Breast epithelium (tissue), 4 donors: ENCODE measurements at regions not wholly inside any gene's neighbourhood (a gene's known extent, or its start where the extent isn't known, plus 50 kb on each side); places are given as distances from the start of the nearest gene placed in this dataset.

Source experiments
- DNase-seq, 2 donors: peaks; one replicate each; pipeline ENCODE4 v3.0.0-alpha.2; 2019; ENCODE audit warnings: low spot score in 2 of 2
- H3K27ac ChIP-seq, 2 donors: fragments of 200-600 bp; sonication (generic) in 1 of 2; one replicate each; pipeline ENCODE4 v1.5.1; 2016 to 2019; ENCODE audit warnings: mild to moderate bottlenecking in 1 of 2
- H3K27me3 ChIP-seq, 2 donors: fragments of 200-600 bp; sonication (generic) in 1 of 2; one replicate each; pipeline versions ENCODE4 v1.5.1 to v1.6.0; 2017 to 2019; ENCODE audit warnings: control low read depth in 1 of 2, mild to moderate bottlenecking in 1 of 2
- H3K36me3 ChIP-seq: fragments of 200-600 bp; one replicate; pipeline ENCODE4 v1.5.1; 2019
- H3K4me1 ChIP-seq, 2 donors: fragments of 200-600 bp; sonication (generic); one replicate each; pipeline ENCODE4 v1.5.1; 2016 to 2019; ENCODE audit warnings: control low read depth in 1 of 2
- H3K4me3 ChIP-seq, 3 donors: fragments of 200-600 bp; sonication (generic); 1 replicate in 2 of 3; 2 replicates in 1 of 3; pipeline ENCODE4 v1.5.1; 2016 to 2019; ENCODE audit warnings: mild to moderate bottlenecking in 3 of 3, moderate library complexity in 2 of 3
- H3K9me3 ChIP-seq, 2 donors: fragments of 200-600 bp; sonication (generic) in 1 of 2; one replicate each; pipeline ENCODE4 v1.5.1; 2016 to 2019; ENCODE audit warnings: control low read depth in 1 of 2
- POLR2A ChIP-seq: fragments of 450-650 bp; IDR thresholded peaks from one replicate; pipeline ENCODE4 v1.6.1; 2016; ENCODE audit warnings: antibody characterized with exemption, mild to moderate bottlenecking, moderate library complexity
- POLR2AphosphoS5 ChIP-seq, 3 donors: sonication (generic); formaldehyde crosslinking; IDR thresholded peaks; one replicate each; pipeline ENCODE4 v1.6.1; 2017; ENCODE audit warnings: antibody characterized with exemption in 3 of 3
- intact Hi-C: fragments of 100-400 bp; cut with DNase I; formaldehyde crosslinking; loops from one replicate; pipeline ENCODE4 v1.15.1; 2023; ENCODE audit warnings: low total_unique reads
- TF ChIP-seq, protein P1 (sequence below), 3 donors: fragments of 450-650 bp; IDR thresholded peaks; one replicate each; pipeline ENCODE4 v1.5.1; 2016 to 2017; ENCODE audit warnings: antibody characterized with exemption in 3 of 3, mild to moderate bottlenecking in 3 of 3, moderate library complexity in 3 of 3

DNA sequence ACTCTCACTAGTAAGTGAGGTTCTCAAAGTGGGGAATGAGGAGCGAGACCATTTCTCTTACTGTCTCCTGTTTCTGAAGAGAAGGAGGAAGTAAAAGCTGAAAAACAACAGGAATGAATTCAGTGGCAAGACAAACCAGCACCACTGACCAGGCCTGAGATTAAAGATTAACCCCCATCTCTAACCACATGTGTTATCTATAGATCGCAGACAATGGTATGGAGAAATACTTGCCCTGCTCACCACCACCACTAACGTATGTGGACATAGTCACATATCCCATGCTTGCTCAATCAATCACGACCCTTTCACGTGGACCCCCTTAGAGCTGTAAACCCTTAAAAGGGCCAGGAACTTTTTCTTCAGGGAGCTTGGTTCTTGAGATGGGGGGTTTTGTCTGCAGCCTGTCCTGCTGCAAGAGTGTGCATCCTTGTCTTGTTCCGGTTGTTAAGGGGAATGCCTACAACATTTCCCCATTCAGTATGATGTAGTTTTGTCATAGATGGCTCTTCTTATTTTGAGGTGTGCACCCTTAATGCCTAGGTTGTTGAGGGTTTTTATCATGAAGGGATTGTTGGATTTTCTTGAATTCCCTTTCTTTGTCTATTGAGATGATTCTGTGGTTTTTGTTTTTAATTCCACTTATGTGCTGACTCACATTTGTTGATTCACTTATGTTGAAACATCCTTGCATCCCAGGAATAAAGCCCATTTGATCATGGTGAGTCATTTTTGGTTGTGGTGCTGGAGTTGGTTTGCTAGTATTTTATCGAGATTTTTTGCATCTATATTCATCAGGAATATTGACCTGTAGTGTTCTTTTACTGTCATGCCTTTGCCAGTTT, 698.8 kb upstream of the LMO3 start:
- no peak overlapping the region for H3K27ac ChIP-seq
- no peaks in the 10 kb centered on the region for H3K36me3 ChIP-seq
- intact Hi-C loops: no loop called here
- no peak for DNase-seq
- no peaks in the 10 kb centered on the region for H3K4me1 ChIP-seq
- H3K27me3 ChIP-seq: no peaks in the 10 kb centered on the region
- H3K4me3 ChIP-seq: no peak overlapping the region
- peaks cover 8 to 25% of the 10 kb centered on the region in 2 donors for H3K9me3 ChIP-seq
- no peak for TF ChIP-seq POLR2AphosphoS5 (IDR thresholded peaks at IDR 0.05)
- TF ChIP-seq POLR2A: no peak

DNA sequence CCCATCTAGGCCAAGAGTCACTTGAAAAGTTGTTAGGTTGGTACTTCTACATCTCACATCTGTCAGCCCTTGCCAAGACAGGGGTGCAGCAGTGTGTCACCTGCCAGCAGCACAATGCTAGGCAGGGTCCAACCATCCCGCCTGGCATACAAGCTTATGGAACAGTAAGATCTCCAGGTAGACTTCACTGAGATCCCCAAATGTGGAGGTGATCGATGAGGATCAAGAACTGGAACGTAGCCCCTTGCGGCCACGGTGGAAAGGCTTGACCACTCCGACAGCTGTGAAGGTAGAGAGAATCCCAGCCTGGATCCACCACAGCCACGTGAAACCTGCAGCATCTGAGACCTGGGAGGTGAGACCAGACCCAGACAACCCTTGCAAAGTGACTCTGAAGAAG, 696.0 kb upstream of the LMO3 start:
- Histone ChIP-seq H3K27ac (no peak overlapping the region), H3K27me3 (no peaks in the 10 kb centered on the region), H3K4me1 (no peaks in the 10 kb centered on the region), H3K36me3 (no peaks in the 10 kb centered on the region), H3K4me3 (no peak overlapping the region), H3K9me3 (peaks cover 8 to 31% of the 10 kb centered on the region in 2 donors)
- no peak for TF ChIP-seq POLR2AphosphoS5 (IDR thresholded peaks at IDR 0.05)
- no peak for TF ChIP-seq POLR2A
- TF ChIP-seq, protein P1, sequence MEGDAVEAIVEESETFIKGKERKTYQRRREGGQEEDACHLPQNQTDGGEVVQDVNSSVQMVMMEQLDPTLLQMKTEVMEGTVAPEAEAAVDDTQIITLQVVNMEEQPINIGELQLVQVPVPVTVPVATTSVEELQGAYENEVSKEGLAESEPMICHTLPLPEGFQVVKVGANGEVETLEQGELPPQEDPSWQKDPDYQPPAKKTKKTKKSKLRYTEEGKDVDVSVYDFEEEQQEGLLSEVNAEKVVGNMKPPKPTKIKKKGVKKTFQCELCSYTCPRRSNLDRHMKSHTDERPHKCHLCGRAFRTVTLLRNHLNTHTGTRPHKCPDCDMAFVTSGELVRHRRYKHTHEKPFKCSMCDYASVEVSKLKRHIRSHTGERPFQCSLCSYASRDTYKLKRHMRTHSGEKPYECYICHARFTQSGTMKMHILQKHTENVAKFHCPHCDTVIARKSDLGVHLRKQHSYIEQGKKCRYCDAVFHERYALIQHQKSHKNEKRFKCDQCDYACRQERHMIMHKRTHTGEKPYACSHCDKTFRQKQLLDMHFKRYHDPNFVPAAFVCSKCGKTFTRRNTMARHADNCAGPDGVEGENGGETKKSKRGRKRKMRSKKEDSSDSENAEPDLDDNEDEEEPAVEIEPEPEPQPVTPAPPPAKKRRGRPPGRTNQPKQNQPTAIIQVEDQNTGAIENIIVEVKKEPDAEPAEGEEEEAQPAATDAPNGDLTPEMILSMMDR (IDR thresholded peaks at IDR 0.05): no peak
- DNase-seq: no peak
- intact Hi-C loops: no loop called here

DNA sequence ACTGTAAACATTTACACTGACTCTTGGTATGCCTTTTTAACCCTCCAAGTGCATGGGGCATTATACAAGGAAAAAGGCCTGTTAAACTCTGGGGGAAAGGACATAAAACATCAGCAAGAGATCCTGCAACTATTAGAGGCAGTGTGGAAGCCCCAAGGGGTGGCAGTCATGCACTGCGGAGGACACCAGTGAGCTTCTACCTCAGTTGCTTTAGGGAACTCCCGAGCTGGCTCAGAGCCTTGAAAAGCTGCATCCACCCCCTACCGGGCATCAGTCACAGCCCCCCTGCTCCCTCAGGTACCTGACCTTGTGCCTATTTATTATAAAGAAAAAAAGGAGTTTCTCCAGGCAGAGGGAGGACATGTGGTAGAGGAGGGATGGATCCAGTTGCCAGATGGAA, 695.6 kb upstream of the LMO3 start:
- H3K9me3 ChIP-seq: peaks cover 8 to 35% of the 10 kb centered on the region in 2 donors
- TF ChIP-seq, protein P1 (IDR thresholded peaks at IDR 0.05): no peak
- TF ChIP-seq POLR2AphosphoS5 (IDR thresholded peaks at IDR 0.05) (no peak), POLR2A (no peak)
- H3K27ac ChIP-seq: no peak overlapping the region
- H3K4me1 ChIP-seq: no peaks in the 10 kb centered on the region
- H3K4me3 ChIP-seq: no peak overlapping the region
- H3K27me3 ChIP-seq: no peaks in the 10 kb centered on the region
- intact Hi-C loops: no loop called here
- H3K36me3 ChIP-seq: no peaks in the 10 kb centered on the region
- DNase-seq: no peak

DNA sequence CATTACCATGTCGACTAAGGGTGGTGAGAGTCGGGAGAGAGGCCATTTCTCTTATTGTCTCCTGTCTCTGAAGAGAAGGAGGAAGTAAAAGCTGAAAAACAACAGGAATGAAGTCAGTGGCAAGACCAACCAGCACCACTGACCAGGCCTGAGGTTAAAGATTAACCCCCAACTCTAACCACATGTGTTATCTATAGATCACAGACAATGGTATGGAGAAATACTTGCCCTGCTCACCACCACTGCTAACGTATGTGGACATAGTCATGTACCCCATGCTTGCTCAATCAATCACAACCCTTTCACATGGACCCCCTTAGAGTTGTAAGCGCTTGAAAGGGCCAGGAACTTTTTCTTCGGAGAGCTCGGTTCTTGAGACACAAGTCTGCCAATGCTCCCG, 690.9 kb upstream of the LMO3 start:
- no peaks in the 10 kb centered on the region for H3K27me3 ChIP-seq
- TF ChIP-seq POLR2A (no peak), POLR2AphosphoS5 (IDR thresholded peaks at IDR 0.05) (no peak)
- TF ChIP-seq, protein P1 (IDR thresholded peaks at IDR 0.05): no peak
- DNase-seq: no peak
- no peak overlapping the region for H3K27ac ChIP-seq
- intact Hi-C loops: no loop called here
- H3K4me1 ChIP-seq: no peaks in the 10 kb centered on the region
- H3K36me3 ChIP-seq: no peaks in the 10 kb centered on the region
- peaks cover 0 to 10% of the 10 kb centered on the region in 2 donors for H3K9me3 ChIP-seq
- no peak overlapping the region for H3K4me3 ChIP-seq

DNA sequence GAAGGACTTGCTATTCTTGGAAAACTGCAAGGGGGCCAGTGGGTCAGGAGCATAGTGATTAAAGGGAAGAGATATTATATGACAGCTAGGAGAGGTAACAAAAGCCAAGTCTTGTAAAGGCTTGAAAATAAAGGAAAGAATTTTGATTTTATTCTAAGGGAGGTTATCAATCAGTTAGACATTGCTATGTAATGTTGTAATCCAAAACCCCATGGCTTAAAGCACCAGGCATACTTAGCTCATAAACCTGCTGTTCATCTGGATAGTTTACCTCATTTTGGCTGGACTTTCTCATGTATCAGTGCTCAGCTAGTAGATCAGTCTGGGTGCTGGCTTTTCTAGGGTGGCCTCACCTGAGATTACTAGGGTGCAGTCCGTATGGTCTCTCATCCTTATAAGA, 680.9 kb upstream of the LMO3 start:
- Histone ChIP-seq H3K27ac (no peak overlapping the region), H3K4me1 (no peaks in the 10 kb centered on the region), H3K36me3 (no peaks in the 10 kb centered on the region), H3K27me3 (no peaks in the 10 kb centered on the region), H3K4me3 (no peak overlapping the region), H3K9me3 (peaks cover 0 to 14% of the 10 kb centered on the region in 2 donors)
- no peak for DNase-seq
- TF ChIP-seq POLR2A (no peak), POLR2AphosphoS5 (IDR thresholded peaks at IDR 0.05) (no peak)
- TF ChIP-seq, protein P1 (IDR thresholded peaks at IDR 0.05): no peak
- intact Hi-C loops: no loop called here
